NCI-H1092 treated with DMSO at 0.1 percent for 48 hours (cell line): ENCODE measurements at regions not wholly inside any gene's neighbourhood (a gene's known extent, or its start where the extent isn't known, plus 50 kb on each side); places are given as distances from the start of the nearest gene placed in this dataset.
A peak's percentile ranks its signal among the peaks of the same experiment; 100 is the strongest.
"Not testable (repeated sequence)": the region's sequence is repeated elsewhere in the genome, so short reads cannot be mapped to it uniquely, and the experiment has no call there.

Source experiments
- DNase-seq: peaks from one replicate; lab custom pipeline; 2025; lab: John Stamatoyannopoulos, UW

DNA sequence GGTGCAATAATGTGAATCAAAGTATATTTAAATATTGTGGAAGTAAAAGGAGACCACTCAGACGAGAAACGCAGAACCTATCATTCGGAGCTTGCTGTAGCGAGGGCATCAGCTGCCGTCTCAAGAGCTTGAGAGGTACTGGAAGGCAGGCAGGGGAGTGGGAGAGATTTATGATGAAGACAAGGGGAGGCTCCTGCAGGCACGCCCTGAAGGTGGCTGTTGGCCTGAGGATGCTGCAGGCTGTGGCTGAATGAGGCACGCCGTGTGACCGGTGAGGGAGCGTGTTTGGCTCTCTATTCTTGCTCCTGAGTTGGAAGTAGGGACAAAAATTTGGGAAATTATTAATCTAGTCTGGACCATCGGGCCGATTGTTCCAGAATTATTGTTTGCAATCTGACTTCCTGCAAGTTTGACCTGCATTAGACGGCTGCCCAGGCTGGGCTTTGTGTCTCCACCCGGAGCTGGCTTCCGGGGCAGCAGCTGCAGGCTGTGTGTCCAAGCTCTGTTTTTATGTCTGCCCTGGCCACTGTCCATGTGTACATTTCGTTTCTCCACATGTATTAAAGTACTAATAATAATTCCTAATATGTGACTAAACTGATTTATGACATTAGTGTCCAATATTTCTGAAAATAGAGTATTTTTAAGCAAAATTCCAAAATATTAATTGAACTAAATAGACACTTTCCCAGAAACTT, 91.1 kb upstream of the ANKRD10 start:
- DNase-seq = peak; percentile 90

DNA sequence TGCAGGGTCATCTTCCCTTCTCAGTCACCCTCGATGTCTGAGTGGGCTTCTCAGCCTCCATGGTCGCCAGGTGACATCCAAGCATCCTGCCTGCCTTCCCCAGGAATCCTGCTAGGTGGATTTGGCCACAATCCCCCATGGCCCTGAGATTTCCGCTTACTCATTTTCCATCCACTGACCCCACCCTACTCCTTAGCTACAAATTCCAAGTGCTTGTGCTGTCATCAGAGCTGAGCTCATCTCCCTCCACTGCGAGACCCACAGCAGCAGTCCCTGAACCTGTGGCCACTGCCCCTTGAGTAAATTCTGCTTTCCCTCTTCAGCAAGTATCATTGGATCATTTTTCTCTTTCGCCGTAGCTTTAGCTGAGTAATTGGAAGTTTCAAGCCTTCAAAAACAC, 90.5 kb upstream of the ANKRD10 start:
- DNase-seq = no peak

DNA sequence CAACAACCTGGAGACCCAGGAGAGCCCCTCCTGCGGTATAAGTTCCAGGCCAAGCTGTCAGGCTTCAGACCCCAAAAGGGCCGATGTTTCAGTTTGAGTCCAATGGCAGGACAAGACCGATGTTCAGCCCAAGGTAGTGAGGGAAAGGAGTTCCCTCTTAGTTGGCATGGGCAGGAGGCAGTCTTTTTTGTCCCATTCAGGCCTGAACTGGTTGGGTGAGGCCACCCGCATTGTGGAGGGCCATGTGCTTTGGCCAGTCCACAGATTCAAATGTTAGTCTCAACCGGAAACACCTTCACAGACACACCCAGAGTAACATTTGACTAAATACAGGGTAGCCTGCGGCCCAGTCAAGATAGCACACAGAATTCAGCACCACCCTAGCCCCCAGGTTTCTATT, 89.6 kb upstream of the ANKRD10 start:
- DNase-seq = no peak

DNA sequence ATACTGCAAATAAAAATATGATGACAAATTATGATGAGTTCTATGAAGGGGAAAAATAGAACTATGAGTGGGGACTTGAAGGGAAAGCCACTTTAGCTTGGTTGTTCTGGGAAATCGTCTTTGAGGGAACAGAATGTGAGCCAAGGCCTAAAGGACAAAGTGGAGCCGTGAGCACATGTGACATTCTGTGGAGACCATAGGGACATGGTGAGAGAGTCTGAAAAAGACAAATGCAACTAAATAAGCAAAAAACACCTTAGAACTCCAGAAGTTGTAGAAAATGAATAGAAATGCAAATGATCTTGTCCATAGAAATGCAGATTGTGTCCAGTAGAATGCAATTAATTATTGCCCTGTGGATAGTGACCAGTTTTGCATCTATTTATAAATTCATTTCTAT, 86.8 kb upstream of the ANKRD10 start:
- no peak for DNase-seq

DNA sequence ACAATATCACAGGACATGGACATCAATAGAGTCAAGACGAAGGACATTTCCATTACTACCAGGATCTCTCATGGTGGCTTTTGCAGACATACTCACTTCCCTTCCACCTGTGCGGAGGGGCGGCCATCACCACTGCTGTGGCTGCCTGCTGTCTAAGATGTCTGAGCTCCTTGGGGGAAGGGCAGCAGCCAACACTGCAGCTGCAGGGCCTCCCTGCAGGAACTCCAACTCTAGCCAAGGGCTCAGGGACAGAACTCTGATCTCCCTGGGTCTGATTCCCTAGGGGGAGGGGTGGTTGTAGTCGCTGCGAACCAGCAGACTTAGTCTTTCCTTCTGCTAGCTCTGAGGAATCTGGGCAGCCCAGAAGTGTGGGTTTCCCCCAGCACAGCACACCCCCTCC, 78.9 kb upstream of the ANKRD10 start:
- no peak for DNase-seq

DNA sequence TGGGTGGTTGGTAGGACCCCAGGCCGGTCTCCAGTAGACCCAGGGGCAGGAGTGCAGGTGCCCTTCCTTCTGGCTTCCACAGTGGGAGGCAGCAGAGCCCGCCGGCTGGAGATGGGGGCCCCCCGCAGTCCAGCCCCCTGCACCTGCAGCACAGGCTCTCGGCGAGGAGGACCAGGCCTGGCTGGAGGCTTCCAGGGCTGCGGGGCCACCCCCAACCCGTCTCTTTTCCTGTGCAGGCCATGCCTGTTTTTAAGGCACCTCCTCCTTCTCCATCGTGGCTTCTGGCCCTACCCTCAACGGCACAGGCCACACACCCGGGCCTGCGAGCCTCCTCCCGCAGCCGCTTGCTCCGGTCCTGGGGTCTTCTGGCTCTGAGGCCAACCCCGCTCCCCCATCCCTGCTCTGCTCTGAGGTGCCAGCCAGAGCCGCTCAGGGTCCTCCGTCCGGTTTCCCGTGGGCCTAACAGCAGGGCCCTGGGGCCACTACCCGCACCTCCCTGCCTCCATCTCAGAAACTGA, 77.2 kb upstream of the ANKRD10 start:
- DNase-seq = no peak

DNA sequence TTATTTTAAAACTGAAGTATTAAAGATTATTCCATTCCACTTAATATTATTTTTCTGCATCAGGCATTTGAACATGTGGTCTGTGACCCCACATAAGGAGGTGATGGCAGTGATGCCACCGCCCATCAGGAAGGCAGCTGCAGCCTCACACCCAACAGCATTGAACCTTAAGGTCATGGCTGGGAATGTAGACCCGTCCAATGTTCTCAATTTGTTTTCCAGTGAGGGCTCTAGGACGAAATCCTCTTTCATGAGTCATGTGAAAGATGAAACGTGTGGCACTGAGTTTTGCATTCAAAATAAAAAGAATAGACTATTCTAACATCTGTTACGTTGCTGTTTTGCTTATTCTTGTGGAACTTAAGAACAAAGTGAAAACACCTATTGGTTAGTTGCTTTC, 74.5 kb upstream of the ANKRD10 start:
- no peak for DNase-seq

DNA sequence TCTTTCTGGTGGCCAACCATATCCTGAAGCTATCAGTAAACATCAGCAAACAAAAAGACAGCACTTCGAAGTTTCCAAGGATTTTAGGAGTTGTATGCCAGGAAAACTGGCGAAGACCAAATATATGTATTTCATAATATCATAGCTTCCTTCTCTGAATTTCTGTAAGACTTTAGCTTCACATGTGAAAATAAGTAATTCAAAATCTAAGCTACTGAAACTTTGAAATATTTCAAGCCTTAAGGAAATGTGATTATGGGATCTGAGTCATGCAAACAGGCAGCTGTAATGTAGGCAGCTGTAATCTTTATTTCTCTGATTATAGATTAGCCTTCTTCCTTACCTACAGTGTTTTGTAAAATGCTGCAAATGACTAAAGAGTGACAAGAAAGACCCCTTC, 70.7 kb upstream of the ANKRD10 start:
- no peak for DNase-seq

DNA sequence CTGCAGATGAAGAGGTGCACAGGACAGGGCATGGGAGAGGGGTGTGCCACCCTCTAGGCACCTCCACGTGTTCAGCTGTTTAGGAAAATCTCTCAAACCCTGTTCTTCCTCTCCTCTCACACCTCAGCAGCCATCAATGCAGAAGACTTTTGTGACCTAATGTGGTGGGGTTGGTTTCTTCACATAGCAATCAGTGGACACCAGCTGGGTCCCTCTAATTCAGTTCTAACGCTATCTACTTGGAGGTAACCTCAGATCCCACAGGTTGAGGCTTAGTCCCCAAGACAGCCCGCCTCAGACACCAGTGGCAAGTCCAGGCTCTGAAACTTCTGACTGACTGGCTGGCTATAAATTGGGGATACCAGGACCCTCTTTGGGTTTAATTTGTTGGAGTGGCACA, 69.9 kb upstream of the ANKRD10 start:
- DNase-seq = no peak

DNA sequence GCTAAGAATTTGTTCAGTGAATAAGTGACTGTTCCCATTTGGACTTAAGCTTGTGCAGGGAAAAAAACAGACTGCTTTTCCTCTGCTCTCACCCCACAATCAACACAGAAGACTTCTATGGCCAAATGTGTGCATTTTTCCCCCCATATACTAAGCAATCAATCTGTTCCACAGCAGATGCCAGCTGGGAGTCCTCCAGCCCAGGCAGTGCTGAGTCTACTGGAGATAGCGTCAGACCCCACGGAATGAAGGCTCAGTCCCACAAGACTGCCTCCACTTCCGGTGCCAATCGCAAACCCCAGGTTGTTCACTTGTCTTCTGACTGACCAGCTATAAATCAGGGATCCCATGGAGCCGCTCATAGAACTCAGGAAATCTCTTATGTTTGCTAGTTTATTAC, 69.5 kb upstream of the ANKRD10 start:
- DNase-seq = no peak

DNA sequence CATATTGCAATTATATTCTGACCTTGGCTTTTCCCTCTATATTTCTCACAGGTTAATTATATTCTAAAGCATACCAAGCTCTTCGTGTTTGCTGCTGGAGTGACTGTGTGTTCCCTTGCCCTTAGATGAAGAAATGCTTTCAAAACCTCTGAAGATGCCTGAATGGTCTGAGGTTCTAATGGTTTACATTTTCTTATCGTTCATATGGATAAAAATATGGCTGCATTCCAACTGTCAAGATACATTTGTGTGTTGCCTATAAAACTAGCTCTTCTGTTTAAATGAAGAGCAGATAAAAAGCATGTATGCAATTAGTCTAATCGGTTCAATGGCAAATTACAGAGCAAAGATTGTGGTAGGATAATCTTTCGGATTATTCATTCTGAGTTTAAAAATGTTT, 68.4 kb upstream of the ANKRD10 start:
- no peak for DNase-seq

DNA sequence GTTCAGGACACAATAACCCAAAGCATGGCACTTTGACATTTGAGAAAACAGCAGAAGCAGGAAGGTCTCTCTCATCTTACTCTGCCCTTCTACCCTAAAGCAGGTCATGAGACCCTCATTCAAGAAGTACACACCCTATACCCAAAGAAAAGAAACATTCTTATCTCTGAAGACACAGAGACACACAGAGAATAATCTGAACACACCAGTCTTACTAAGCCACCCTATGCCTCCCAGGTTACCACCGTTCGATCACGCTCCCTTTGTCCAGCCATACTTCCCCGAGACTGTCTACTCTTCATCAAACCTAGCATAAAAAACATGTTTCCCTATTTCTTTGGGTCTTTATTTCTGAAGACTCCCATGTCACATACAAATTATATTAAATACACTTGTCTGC, 66.5 kb upstream of the ANKRD10 start:
- no peak for DNase-seq

DNA sequence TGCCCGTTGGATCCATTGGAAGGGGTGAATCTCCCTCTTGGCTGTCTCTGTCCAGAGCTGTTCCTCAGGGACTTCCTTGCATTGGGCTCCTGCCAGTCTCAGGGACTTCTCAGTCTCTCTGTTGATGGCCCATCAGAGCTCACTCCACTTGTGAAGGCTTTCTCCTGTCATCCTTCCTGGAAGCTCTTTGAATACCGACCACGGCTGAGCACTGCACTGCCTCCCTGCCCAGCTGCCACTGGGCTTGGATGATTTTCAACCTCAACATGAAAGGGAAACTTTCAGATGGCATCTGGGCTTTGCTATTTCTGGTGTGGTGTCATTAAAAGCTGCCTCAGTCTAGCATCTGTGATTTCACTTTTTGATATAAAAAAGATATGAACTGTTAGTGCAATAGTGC, 66.1 kb upstream of the ANKRD10 start:
- DNase-seq = no peak

DNA sequence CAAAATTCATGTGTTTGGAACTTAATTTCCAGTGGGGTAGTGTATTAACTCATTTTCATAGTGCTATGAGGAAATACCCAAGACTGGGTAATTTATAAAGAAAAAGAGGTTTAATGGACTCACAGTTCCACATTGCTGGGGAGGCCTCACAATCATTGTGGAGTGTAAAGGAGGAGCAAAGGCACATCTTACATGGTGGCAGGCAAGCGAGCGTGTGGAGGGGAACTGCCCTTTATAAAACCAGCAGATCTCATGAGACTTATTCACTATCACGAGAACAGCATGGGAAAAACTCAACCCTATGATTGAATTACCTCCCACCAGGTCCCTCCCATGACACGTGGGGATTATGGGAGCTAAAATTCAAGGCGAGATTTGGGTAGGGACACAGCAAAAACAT, 64.3 kb upstream of the ANKRD10 start:
- not testable (repeated sequence) for DNase-seq

DNA sequence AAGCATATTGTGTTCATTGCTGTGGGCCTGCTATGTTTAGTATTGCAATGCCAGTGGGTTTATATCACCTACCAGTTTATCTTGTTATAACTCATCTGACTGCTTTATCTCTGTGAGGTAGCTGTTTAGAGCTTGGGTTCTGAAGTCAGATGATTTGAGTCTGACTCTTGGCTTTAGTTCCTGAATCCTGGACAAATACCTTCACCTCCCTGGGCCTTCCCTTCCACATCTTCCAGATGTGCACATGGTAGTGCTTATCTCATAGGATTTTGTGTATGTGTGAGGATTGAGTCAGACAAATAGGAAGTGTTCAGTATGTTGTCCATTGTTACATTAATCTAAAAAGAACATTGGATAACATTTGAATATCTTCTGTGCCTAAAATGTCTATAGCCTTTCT, 63.5 kb upstream of the ANKRD10 start:
- no peak for DNase-seq

DNA sequence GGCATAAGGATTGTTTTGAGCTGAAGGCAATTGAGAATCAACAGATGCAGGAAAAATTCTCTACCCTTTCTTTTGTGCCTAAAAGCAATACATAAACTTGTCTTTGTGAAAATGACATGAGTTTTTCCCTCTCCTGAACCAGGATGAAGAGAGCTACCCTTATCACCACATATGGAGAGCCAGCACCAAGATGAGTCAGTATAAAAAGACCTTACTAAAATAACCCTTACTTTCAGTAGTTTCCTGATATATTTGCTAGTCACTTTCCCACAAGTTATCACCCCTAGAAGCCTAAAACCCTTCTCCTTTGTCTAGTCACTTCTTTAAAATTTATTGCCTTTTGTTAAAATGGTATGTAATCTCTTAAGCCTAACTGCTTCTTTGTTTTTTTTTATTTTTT, 61.9 kb upstream of the ANKRD10 start:
- DNase-seq = no peak

DNA sequence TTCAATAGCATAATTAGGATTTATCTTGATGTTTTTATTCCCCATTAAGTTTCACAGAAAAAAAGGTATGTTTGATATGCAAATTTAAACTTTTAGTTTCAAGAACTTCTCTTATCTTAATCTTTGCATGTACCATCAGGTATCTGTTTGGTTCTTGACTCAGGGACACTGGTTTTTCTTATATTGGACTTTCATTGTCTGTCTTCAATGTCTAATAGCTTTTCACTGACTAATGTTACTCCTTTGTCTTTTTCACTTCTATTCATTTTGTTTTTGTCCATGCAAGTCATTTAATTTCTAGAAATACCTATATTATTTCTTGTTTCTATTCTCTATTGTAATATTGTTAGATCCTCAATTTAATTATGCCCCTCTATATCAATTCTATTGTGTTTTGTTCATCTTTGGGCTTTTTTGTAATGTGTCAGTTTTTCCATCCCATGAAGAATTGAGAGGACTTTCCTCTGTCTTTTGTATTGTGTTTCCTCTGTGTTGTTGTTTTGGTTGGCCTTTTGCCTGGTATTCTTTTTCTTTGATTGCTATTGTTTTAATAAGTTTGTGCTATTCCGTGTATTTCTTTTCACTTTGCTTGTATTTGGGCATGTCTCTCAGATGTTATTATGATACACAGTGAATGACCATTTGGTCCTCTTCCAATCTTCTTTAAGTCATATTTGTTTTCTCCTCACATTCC, 58.3 kb upstream of the ANKRD10 start:
- DNase-seq = no peak

DNA sequence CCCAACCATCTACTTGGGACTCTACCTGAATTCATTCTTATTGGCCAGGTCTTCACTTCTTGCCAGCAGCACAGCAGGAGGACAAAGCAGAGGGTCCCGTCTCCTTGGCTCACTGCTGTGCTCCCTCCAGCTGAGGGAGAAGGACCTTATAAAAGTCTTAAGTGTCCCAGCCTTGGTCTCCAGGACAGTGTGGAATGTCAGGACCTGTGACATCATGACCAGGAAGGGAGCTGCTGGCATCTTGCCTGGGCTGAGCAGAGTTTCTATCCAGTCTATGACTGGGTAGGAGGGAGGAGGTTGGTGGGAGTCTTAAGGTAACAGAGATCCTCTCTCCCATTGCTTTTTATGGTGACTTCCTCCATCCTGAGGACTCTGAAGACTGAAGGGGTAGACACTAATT, 56.6 kb upstream of the ANKRD10 start:
- DNase-seq = no peak

DNA sequence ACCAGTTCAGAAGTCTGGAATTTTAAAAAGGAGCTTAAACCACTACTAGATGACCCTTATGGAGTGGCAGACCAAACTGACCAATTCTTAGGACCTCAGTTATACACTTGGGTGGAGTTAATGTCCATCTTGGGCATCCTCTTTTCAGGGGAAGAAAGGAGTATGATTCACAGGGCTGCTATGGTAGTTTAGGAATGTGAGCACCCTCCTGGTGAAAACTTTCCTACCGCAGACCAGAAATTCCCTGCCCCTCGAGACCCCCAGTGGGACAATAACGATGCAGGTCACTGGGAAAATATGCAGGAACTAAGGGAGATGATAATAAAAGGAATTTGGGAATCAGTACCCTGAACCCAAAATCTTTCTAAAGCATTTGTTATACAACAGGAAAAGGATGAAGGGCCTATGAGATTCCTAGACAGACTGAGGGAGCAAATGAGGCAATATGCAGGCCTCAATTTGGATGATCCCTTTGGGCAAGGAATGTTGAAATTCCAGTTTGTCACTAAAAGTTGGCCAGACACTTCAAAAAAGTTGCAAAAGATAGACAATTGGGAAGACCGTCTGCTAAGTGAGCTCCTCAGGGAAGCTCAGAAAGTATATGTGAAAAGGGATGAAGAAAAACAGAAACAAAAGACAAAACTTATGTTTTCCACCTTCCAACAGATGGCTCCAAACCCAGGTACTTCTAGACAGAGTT, 52.4 kb upstream of the ANKRD10 start:
- not testable (repeated sequence) for DNase-seq

DNA sequence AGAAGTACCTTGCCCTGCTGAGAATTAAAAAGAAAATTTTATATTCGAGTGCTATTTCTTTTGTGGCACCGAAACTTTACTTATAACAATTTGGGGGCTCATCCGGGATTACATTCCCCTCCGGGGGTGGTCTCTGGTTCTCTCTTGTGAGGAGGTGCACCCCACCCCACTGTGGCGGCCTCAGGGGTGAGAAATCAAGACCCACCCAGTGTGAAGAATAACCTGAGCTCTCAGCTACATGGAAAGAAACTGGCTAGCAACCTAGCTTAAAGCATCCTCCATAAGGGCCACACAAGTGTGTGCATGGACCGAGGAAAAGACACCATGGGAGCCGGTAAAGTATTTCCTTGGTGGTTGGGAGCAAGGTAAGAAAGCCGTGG, 50.9 kb upstream of the ANKRD10 start:
- DNase-seq = no peak

DNA sequence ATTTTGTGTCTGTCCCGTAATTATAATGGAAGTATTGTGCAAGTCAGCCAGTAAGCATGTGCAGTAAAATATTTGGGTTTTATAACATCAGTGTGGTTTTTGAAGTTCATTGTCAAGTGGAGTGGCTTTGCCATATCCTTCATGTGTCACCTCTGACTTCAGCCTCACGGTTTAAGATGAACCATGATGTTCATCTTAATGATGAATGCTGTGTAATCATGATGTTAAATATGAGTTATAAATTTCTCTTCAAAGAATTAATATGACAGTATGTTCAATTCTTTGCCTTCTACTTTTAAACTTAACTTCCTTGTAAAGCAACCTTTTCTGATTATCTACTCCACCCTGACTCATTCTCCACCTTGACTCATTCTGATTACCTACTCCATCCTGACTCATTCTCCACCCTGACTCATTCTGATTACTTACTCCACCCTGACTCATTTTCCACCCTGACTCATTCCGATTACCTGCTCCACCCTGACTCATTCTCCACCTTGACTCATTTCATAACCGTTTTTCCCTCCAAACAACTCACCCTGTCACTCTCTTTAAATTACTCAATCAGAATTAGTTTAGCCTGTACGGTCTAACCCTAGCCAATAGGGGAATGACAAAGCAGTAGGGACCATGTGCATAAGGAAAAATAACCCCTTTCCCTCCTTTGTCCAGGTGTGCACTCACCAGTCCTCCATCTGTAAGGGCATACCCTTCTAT, 50.3 kb upstream of the ANKRD10 start:
- DNase-seq = no peak
